ENCODE measurements at regions not wholly inside any gene's neighbourhood (a gene's known extent, or its start where the extent isn't known, plus 50 kb on each side); places are given as distances from the start of the nearest gene placed in this dataset.
"Not testable (repeated sequence)": the region's sequence is repeated elsewhere in the genome, so short reads cannot be mapped to it uniquely, and the experiment has no call there.

- DNase-seq: no peak
These were observed 1068.0 kb downstream of the SLITRK5 start for GRCh38 chr13:88739195-88739594.

GRCh38 chr13:88744289-88744688 is 1073.1 kb downstream of the SLITRK5 start:
- no peak for DNase-seq

GRCh38 chr13:88745011-88745410 is 1073.8 kb downstream of the SLITRK5 start:
- no peak for DNase-seq

- DNase-seq: no peak
These were observed 1080.9 kb downstream of the SLITRK5 start for GRCh38 chr13:88752041-88752440.

GRCh38 chr13:88754141-88754540 is 1083.0 kb downstream of the SLITRK5 start:
- DNase-seq: no peak

- DNase-seq: no peak
These were observed 1090.0 kb downstream of the SLITRK5 start for GRCh38 chr13:88761145-88761544.

GRCh38 chr13:88764103-88764502 is 1092.9 kb downstream of the SLITRK5 start:
- DNase-seq: no peak

- DNase-seq: no peak
These were observed 1129.3 kb downstream of the SLITRK5 start for GRCh38 chr13:88800505-88800904.

GRCh38 chr13:88801361-88801760 is 1130.2 kb downstream of the SLITRK5 start:
- DNase-seq: no peak

- no peak for DNase-seq
These were observed 1131.7 kb downstream of the SLITRK5 start for GRCh38 chr13:88802886-88803285.

GRCh38 chr13:88806438-88806837 is 1135.3 kb downstream of the SLITRK5 start:
- no peak for DNase-seq

GRCh38 chr13:88817560-88817959 is 1146.4 kb downstream of the SLITRK5 start:
- DNase-seq: no peak

- DNase-seq: no peak
These were observed 1151.9 kb downstream of the SLITRK5 start for GRCh38 chr13:88823114-88823513.

GRCh38 chr13:88824218-88824617 is 1153.0 kb downstream of the SLITRK5 start:
- DNase-seq: no peak

- no peak for DNase-seq
These were observed 1168.9 kb downstream of the SLITRK5 start for GRCh38 chr13:88840085-88840484.

GRCh38 chr13:88852293-88852692 is 1181.1 kb downstream of the SLITRK5 start:
- DNase-seq: not testable (repeated sequence)

- DNase-seq: no peak
These were observed 1186.1 kb downstream of the SLITRK5 start for GRCh38 chr13:88857256-88857655.

GRCh38 chr13:88862095-88862620 is 1191.0 kb downstream of the SLITRK5 start:
- no peak for DNase-seq

GRCh38 chr13:88863116-88863515 is 1191.9 kb downstream of the SLITRK5 start:
- DNase-seq: no peak

- no peak for DNase-seq
These were observed 1195.0 kb downstream of the SLITRK5 start for GRCh38 chr13:88866195-88866594.

GRCh38 chr13:88883741-88884140 is 1212.6 kb downstream of the SLITRK5 start:
- DNase-seq: no peak

- DNase-seq: no peak
These were observed 1216.0 kb downstream of the SLITRK5 start for GRCh38 chr13:88887045-88887662.

GRCh38 chr13:88895261-88895941 is 1224.2 kb downstream of the SLITRK5 start:
- no peak for DNase-seq

GRCh38 chr13:88896466-88896865 is 1225.3 kb downstream of the SLITRK5 start:
- DNase-seq: no peak

Measured in NCI-H1694 treated with DMSO at 0.1 percent for 48 hours (cell line).